HG03095 (cell line): ENCODE measurements at regions not wholly inside any gene's neighbourhood (a gene's known extent, or its start where the extent isn't known, plus 50 kb on each side); places are given as distances from the start of the nearest gene placed in this dataset.
"Not testable (repeated sequence)": the region's sequence is repeated elsewhere in the genome, so short reads cannot be mapped to it uniquely, and the experiment has no call there.

Experiments used
- ATAC-seq: cut with Tn5 transposase; IDR thresholded peaks from one replicate; pipeline ENCODE4 v1.9.1; 2021; ENCODE audit warnings: moderate library complexity; ENCODE audit not compliant: unreplicated experiment

- ATAC-seq, result no peak
These were observed 173.1 kb downstream of the LACC1 start for GRCh38 chr13:44052780-44053184.

- no peak for ATAC-seq
These were observed 173.5 kb downstream of the LACC1 start for GRCh38 chr13:44053208-44053607.

GRCh38 chr13:44054525-44054924 is 174.8 kb downstream of the LACC1 start:
- ATAC-seq, result no peak

DNA sequence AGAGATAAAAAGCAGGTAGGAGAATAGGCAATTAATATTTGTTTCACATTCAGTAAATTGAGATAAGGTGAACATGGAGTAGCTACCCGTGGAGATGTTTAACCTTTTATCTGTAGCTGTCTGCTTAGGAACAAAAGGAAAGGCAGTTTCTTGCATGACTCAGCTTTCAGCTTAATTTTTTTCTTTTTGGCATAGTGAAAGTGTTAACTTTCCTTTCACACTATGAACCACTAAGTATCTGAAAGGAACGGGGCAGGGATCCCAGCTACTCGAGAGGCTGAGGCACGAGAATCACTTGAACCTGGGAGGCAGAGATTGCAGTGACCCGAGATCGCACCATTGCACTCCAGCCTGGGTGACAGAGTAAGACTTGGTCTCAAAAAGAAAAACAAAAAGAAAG is 176.0 kb downstream of the LACC1 start:
- ATAC-seq, result not testable (repeated sequence)

GRCh38 chr13:44058067-44058466 is 178.4 kb downstream of the LACC1 start:
- ATAC-seq, result no peak

DNA sequence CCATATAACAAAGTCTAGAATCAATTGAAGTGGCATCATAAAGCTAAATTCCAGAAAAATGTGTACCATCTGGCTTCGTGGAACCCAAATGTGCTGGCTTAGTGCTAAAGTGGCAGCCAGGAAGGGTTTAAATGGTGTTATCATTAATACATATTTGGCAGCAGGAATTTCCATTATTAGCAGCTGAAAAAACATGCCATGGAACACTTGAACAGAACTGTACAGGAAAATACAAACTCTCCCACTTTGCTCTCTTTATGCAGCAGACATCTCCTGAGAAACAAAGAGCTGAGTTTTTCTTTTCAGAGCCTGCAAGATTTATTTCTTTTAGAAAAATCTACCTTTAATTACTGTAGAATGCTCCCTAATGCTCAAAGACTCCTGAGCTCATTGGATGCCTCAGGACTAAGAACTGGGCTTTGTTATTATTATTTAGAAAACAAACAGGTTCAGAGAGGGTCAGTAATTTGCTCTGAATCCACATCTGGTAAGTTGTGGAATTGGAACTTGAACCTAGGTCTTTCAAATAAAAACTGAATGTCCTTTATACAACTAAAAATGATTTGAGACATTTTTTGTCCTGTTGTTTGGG is 179.0 kb downstream of the LACC1 start:
- ATAC-seq, result no peak

GRCh38 chr13:44061876-44062275 is 182.2 kb downstream of the LACC1 start:
- no peak for ATAC-seq

- ATAC-seq, result no peak
These were observed 183.8 kb downstream of the LACC1 start for GRCh38 chr13:44063467-44063866.

GRCh38 chr13:44063881-44064280 is 184.2 kb downstream of the LACC1 start:
- no peak for ATAC-seq

DNA sequence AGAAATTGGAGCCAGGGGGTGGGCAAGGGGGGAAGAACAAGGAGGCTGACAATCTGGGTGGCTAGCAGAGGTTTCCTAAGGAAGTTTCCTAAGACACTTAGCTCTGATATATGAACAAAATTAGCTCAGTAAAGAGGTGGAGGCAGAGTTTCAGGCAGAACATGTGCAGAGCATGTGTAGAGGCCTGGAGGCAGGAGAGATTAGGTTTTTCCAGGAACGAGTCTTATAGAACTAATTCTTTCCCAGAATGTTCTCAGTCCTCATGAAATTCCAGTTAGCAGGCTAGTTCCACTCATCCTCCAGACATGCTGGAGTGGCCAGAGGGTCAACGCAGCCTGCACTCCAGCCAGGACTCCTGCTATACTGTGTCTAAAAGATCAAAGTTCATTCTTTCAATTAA is 184.7 kb downstream of the LACC1 start:
- no peak for ATAC-seq

DNA sequence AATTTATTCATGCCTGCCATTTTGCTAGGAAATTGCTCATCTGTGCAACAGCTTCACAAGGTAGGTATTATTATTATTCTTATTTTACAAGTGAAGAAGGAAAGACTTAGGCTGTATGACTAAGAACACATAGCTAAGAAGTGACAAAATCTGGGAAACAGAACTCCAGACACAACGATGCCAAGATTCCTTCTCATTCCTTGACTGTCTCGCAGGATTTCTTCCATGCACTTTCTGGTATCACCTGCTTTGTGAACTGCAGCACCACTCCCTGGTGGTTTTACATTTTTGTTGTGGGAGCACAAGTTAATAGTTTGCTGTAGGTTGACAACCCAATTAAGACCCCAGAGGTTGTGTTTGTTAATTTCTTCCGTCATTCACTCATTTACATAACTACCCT is 188.5 kb downstream of the LACC1 start:
- ATAC-seq, result no peak

DNA sequence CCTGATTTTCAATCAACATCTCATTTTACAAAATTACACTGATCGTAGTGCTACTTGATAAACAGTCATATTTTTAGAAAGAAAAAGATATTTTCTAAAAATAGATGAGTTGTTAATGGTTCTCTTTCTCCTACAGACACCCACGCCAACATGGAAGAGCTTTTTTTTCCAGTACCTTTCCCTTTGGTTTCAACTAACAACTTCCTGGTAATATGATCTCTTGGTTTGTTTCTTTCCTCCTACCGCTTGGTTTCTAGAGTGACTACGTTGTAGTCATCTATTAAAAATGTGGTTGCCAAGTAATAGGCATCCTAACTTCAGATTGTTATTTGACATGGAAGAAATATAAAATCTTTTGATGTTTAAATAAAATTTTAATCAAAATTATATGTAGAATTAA is 189.0 kb downstream of the LACC1 start:
- ATAC-seq, result no peak

GRCh38 chr13:44072536-44072935 is 192.8 kb downstream of the LACC1 start:
- no peak for ATAC-seq

GRCh38 chr13:44074611-44075010 is 194.9 kb downstream of the LACC1 start:
- no peak for ATAC-seq

DNA sequence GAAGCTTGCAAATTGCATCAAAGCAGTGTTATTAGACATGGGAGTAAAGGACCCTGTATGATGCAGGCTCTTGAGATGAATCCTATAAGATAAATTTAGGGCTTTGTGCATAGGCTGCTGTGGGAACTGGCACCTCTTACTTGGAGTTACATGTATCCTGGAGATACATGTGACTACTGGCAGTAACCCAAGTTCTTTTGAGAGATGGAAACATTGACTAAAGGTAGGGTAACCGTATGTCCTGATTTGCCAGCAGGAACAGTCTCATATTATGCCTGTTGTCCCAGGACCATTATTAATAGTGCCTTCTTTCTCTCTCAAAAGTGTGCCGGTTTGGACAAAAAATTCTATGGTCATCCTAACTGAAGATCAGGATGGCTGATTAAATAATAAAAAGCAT is 195.4 kb downstream of the LACC1 start:
- ATAC-seq, result no peak

GRCh38 chr13:44078806-44079376 is 199.2 kb downstream of the LACC1 start:
- ATAC-seq, result no peak

- no peak for ATAC-seq
These were observed 199.9 kb downstream of the LACC1 start for GRCh38 chr13:44079413-44080205.

DNA sequence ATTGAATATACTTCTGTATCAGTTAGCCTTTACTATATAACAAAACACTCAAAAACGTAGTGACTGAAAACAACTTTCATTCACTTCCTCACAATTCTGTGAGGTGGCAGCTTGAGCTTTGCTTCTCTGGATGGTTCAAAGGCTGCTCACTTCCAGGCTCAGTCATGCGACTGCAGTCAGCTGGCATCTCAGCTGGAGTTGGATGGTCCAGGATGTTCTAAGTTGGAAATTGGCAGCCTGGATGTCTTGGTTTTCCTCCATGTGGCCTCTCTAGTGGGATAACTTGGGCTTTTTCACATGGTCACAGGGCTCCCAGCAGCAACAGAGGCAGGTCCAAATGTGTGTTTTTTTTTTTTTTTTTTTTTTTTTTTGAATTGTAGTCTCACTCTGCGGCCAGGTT is 204.4 kb downstream of the LACC1 start:
- no peak for ATAC-seq

GRCh38 chr13:44086389-44086788 is 206.7 kb downstream of the LACC1 start:
- ATAC-seq, result no peak

DNA sequence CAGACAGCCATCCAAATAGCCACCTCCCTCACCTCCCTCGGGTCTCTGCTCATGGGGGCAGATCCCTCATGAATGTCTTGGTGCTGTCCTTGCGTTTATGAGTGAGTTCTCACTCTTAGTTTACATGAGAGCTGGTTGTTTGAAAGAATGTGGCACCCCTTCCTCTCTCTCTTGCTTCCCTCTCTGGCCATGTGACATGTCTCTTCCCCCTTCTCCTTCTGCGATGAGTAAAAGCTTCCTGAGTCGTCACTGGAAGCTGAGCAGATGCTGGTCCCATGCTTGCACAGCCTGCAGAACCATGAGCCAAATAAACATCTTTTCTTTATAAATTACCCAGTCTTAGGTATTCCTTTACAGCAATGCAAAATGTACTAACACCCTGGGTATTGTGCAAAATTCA is 208.7 kb downstream of the LACC1 start:
- ATAC-seq, result no peak

DNA sequence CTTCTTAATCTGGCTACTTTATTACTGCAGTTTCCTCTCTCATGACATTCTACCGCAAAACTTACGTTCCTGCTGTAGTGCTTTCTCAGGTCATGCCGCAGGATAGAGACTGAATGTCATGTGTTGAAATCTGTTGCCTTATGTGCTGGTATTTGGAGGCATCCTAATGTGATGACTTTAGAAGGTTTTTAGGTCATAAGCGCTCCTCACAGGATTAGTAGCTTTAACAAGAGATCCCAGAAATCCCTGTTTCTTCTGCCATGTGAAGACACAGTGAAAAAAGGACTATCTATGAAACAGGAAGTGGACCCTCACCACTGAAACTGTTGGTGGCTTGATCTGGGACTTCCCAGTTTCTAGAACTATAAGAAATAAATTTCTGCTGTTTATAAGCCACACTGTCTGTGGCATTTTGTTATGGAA is 209.3 kb downstream of the LACC1 start:
- ATAC-seq, result no peak

DNA sequence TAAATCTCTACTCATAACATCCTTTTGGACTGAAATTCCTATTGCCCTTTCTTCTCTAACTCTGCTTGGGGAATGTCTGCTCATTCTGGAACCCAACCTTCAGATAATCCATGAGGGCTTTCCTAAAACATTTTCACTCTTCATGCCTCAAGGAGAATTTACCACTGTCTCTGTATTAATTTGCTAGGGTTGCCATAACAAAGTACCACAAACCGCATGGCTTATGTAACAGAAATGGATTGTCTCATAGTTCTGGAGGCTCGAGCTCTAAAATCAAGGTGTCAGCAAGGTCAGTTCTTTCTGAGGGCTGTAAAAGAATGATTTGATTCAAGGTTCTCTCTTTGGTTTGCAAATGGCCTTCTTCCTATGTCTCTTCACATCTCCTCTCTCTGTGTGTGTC is 209.7 kb downstream of the LACC1 start:
- no peak for ATAC-seq
